HUDEP-2 (cell line): ENCODE measurements at regions not wholly inside any gene's neighbourhood (a gene's known extent, or its start where the extent isn't known, plus 50 kb on each side); places are given as distances from the start of the nearest gene placed in this dataset.
A peak's percentile ranks its signal among the peaks of the same experiment; 100 is the strongest.
"Not testable (repeated sequence)": the region's sequence is repeated elsewhere in the genome, so short reads cannot be mapped to it uniquely, and the experiment has no call there.

Experiments
- DNase-seq, 76 experiments: peaks; one replicate each; lab custom pipeline; 2025; ENCODE audit not compliant: unreplicated experiment in 76 of 76; lab: John Stamatoyannopoulos, UW

DNA sequence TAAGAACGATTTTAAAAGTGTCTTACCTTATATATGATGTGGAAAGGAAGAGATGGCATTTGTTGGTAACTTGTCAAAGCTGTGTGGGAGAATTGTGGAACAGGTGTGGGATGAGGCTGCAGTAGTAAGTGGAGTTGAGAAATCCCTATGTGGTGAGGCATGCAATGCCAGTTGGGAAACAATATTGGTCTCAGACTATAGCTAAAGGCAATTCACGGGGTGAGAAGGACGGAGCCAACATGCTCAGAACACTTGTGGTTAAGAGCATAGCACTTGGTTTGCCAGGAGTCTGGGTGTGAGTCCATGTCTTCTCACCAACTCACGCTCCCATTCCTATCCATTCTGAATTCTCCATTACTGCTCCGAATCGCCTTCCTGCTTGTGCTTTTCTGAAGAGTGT lies 615.6 kb upstream of the ADAMTS9 start:
- DNase-seq = no peak

GRCh38 chr3:65291448-65292125 lies 603.8 kb upstream of the ADAMTS9 start:
- no peak for DNase-seq

DNA sequence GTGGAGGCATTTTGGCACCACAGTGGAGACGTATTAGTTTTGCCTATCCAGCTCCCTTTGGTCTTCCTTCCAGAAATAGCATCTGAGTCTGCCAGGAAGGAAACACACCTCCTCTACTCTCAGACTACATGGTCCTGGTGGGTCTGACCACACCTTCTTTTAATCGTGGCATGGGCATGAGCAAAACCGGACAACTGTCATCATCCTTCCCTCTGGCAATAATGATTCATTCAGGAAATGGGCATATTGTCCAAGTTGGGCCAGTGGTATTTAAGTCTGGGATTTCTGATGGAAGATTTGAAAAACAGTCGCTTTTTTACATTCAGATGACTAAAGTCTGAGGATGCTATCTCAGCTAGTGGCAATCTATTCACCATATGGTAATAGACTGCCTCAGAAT lies 601.0 kb upstream of the ADAMTS9 start:
- no peak for DNase-seq

DNA sequence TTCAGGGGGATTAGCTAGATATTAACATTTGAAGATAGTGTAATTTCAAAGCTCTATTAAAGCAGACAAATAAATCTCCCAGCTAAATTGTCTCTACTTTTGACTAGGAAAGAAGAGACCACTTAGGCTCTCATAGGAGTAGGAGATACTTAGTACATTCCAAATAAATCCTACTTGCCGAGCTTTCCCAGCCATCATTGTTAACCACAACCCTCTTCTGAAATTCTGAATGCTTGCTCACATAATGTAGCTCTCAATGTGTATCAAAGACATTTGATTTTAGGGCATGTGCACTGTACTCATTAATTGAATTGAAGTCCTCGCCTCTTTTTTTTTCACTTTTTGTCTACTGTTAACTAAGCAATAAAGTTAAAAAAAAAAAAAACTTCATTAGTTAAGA lies 598.2 kb upstream of the ADAMTS9 start:
- DNase-seq = no peak

GRCh38 chr3:65284961-65285360 lies 597.2 kb upstream of the ADAMTS9 start:
- no peak for DNase-seq

- DNase-seq = no peak
Measured at GRCh38 chr3:65284546-65284945, 596.7 kb upstream of the ADAMTS9 start.

- no peak for DNase-seq
Measured at GRCh38 chr3:65279225-65279782, 591.5 kb upstream of the ADAMTS9 start.

GRCh38 chr3:65277798-65278197 lies 590.0 kb upstream of the ADAMTS9 start:
- no peak for DNase-seq

DNA sequence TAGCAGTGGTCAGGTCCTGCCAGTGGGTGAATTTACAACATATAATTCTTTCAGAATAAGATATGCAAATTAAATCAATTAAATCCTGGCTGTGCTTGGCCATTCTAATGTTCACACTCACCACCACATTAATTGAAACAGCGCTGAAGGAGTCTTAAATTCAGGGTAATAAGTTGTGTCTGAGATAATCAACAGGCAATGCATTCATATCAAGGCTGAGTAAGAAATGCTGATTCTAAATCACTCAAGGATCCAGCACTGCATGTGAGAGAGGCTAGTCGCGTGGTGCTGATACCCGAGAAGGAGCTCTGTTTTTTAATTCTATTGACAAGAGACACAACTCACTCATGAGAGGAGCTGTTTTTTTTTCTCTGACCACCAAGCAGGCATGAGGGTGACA lies 588.8 kb upstream of the ADAMTS9 start:
- DNase-seq = no peak

GRCh38 chr3:65268426-65268825 lies 580.6 kb upstream of the ADAMTS9 start:
- DNase-seq = no peak

- no peak for DNase-seq
Measured at GRCh38 chr3:65265942-65266590, 578.3 kb upstream of the ADAMTS9 start.

- no peak for DNase-seq
Measured at GRCh38 chr3:65265511-65265910, 577.7 kb upstream of the ADAMTS9 start.

- no peak for DNase-seq
Measured at GRCh38 chr3:65262548-65262947, 574.7 kb upstream of the ADAMTS9 start.

DNA sequence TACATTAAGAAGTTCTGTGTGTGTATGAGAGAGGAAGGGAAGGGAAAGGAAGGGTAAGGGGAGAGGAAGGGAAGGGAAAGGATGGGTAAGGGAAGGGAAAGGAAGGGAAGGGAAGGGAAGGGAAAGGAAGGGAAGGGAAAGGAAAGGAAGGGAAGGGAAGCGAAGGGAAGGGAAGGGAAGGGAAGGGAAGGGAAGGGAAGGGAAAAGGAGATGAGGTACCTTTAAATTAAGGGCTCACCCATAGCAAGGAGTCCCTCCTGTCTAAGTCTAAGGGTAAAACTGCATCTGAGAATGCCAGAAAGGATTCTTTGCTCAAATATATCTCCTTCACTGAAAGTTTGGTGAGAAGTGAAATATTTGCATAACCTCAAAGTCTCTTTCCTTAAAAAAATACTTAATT lies 572.1 kb upstream of the ADAMTS9 start:
- no peak for DNase-seq

GRCh38 chr3:65252914-65253313 lies 565.1 kb upstream of the ADAMTS9 start:
- DNase-seq = not testable (repeated sequence)

GRCh38 chr3:65252266-65252665 lies 564.5 kb upstream of the ADAMTS9 start:
- DNase-seq = no peak

- DNase-seq = no peak
Measured at GRCh38 chr3:65251375-65251774, 563.6 kb upstream of the ADAMTS9 start.

DNA sequence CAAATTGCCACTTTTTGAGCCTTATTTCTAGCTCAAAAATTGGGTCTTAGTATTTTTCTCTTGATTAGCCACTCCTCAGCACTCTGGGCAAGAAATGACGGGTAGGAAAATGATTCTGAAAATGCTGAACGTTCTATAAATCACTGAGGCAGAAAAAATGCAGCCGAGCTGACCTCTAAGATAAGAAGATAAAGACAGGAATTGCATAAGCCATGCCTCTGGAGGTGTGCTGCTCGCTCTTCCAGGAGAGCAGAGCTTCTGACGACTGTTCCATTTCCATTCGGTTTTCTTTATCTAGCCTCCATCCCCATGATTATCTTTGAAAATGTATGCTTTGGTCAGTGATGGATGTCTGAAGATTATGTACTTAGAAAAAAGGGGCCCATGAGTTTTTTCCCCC lies 558.8 kb upstream of the ADAMTS9 start:
- no peak for DNase-seq

GRCh38 chr3:65245133-65246063 lies 557.6 kb upstream of the ADAMTS9 start:
- DNase-seq = peak in 1 of 76 experiments; percentile 2

GRCh38 chr3:65240366-65240765 lies 552.6 kb upstream of the ADAMTS9 start:
- DNase-seq = no peak

DNA sequence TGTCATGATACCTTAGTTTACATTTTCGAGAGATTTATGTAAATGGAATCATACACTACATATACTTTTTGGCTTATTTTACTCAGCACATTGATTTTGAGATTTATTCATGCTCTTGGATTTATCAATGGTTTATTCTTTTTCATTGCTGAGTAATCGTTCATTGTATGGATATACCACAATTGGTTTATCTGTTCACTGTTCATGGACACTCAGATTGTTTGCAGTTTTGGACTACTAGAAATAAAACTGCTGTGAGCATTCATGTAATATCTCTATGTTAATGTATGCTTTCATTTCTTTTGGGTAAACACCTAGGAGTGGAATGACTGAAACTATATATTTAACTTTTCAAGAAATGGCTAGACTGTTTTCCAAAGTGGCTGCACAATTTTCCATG lies 550.9 kb upstream of the ADAMTS9 start:
- no peak for DNase-seq
